Ovary (tissue), 7 donors: ENCODE measurements at regions not wholly inside any gene's neighbourhood (a gene's known extent, or its start where the extent isn't known, plus 50 kb on each side); places are given as distances from the start of the nearest gene placed in this dataset.

ENCODE experiments used
- DNase-seq, 5 donors: peaks; one replicate each; pipeline ENCODE4 v3.0.0-alpha.2; 2019 to 2020
- H3K27ac ChIP-seq, 2 donors: fragments of 200-600 bp; one replicate each; pipeline versions ENCODE4 v1.5.1 to v1.8.0; 2019 to 2022
- H3K27me3 ChIP-seq: fragments of 200-600 bp; one replicate; pipeline ENCODE4 v1.8.0; 2022
- H3K36me3 ChIP-seq: fragments of 200-600 bp; sonication (generic); one replicate; pipeline ENCODE4 v1.5.1; 2019
- H3K4me1 ChIP-seq: one replicate; pipeline ENCODE4 v1.8.1; 2013; ENCODE audit warnings: mild to moderate bottlenecking, moderate library complexity; ENCODE audit not compliant: insufficient read depth
- H3K4me3 ChIP-seq: fragments of 200-600 bp; sonication (generic); one replicate; pipeline ENCODE4 v1.5.1; 2017
- H3K9me3 ChIP-seq, 2 donors: fragments of 200-600 bp in 1 of 2; sonication (generic) in 1 of 2; one replicate each; pipeline versions ENCODE4 v1.5.1 to v1.8.1; 2013 to 2019; ENCODE audit warnings: mild to moderate bottlenecking in 1 of 2, moderate library complexity in 1 of 2
- EP300 ChIP-seq: sonication (generic); formaldehyde crosslinking; IDR thresholded peaks from one replicate; pipeline ENCODE4 v1.6.1; 2017; ENCODE audit warnings: antibody characterized with exemption
- POLR2A ChIP-seq: fragments of 450-650 bp; IDR thresholded peaks from one replicate; pipeline ENCODE4 v1.6.1; 2017; ENCODE audit warnings: antibody characterized with exemption, mild to moderate bottlenecking, moderate library complexity
- WGBS, 3 donors: extraction: QIAGEN DNeasy Blood & Tissue Kit in 1 of 3; methylation state at CpG; one replicate each; pipeline versions ENCODE4 v1.1.5 to v1.1.7; 2013 to 2017; 5-methylcytosine and 5-hydroxymethylcytosine counted together
- intact Hi-C, 4 donors: fragments of 100-400 bp; cut with DNase I; formaldehyde crosslinking; loops; one replicate each; pipeline versions ENCODE4 v1.11.0 to v1.15.1; 2022 to 2023
- TF ChIP-seq, protein P1 (sequence below), 3 donors: fragments of 450-650 bp in 2 of 3; fragments of 200-600 bp in 1 of 3; IDR thresholded peaks; one replicate each; pipeline versions ENCODE4 v1.5.1 to v1.8.0; 2016 to 2022; ENCODE audit warnings: antibody characterized with exemption in 3 of 3, mild to moderate bottlenecking in 1 of 3
- donor health status: DM: no; HTN: no; CAD: no; lungs with moderate emphysema.
- donor health status: DM: no; HTN: no; CAD: no.
- donor health status: Bipolar disorder and iron deficiency.
- donor health status: DM: no; HTN: no; CAD: no.
- donor health status: DM: yes; HTN: yes; CAD: no.

DNA sequence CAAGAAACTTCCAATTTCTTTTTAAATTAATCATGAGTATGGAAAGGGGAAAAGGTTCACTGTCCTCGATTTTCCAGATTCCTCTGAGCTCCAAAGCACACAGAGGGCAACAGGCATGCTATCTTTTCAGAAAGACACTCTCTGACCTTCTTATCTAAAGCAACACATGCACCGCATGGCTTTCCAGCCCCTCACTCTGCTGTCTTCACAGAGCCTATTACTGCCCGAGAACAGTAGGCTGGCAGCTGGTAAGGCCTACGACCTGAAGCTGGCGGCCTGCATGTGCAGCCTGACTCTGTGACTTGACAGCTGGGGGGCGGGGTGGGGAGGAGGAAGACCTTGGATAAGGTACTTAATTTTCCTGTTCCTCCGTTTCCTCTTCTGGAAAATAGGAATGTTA is 86.3 kb downstream of the ELOVL4 start:
- WGBS, 3 donors: 64 to 80% (median 66%) methylated on average over 6 to 7 of the region's 7 CpGs
- no peaks in the 10 kb centered on the region for H3K9me3 ChIP-seq
- no peaks in the 10 kb centered on the region for H3K4me1 ChIP-seq
- no peak for DNase-seq
- no peak for TF ChIP-seq EP300
- TF ChIP-seq, protein P1, sequence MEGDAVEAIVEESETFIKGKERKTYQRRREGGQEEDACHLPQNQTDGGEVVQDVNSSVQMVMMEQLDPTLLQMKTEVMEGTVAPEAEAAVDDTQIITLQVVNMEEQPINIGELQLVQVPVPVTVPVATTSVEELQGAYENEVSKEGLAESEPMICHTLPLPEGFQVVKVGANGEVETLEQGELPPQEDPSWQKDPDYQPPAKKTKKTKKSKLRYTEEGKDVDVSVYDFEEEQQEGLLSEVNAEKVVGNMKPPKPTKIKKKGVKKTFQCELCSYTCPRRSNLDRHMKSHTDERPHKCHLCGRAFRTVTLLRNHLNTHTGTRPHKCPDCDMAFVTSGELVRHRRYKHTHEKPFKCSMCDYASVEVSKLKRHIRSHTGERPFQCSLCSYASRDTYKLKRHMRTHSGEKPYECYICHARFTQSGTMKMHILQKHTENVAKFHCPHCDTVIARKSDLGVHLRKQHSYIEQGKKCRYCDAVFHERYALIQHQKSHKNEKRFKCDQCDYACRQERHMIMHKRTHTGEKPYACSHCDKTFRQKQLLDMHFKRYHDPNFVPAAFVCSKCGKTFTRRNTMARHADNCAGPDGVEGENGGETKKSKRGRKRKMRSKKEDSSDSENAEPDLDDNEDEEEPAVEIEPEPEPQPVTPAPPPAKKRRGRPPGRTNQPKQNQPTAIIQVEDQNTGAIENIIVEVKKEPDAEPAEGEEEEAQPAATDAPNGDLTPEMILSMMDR (IDR thresholded peaks at IDR 0.05): no peak
- TF ChIP-seq POLR2A: no peak
- no peak overlapping the region for H3K27ac ChIP-seq
- H3K4me3 ChIP-seq: no peak overlapping the region
- H3K36me3 ChIP-seq: no peaks in the 10 kb centered on the region
- intact Hi-C loops: no loop called here
- H3K27me3 ChIP-seq: no peaks in the 10 kb centered on the region

DNA sequence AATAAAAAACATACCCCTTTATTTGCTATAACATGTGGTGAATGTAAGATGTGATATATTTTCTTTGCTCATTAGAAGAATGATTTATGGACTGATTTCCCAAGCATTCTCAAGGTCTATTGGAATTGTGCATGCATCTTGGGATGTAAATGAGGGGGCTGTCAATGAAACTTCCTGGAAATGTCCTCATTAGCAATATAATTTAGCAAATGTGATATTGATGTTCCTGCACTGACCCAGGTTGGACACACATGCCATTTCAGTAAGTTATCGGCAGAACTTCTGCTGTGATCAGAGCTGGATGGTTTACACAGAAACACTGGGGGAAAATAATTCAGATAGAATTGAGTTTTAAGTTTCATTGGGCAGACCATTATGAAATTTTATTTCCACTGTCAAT is 99.9 kb downstream of the ELOVL4 start:
- intact Hi-C loops: no loop called here
- 12 to 41% (median 15%) methylated on average over 1 of the region's 1 CpG for WGBS, 3 donors

DNA sequence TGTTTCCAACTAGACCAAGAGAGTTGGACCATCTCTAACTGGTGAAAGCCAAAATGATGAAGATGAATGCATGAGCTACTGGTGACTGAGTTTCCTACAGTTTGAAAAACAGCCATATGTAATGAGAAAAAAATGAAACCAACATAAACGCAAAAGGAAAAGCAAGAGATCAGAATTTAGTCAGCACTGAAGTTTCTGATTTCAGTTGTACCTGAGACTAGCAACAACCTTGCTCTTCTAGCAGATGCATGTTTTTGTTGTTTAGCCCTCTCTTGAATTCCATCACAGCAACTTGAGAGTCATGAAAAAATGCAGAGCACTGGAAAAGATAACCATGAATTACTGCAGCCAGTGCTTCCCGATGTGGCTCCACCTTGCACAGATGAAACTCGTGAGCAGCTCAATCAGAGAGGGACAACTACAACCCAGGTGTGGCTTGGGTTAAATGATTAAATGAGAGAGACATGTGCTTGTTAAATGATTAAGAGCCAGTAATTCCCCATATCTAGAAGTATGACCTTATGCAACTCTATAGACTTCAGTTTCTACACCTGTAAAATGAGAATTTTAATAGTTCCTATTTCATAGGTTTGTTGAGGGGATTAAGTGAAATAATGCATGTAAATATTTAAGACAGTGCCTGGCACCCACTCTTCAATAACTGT is 104.8 kb downstream of the ELOVL4 start:
- WGBS, 3 donors: 74 to 78% (median 77%) methylated on average over 3 of the region's 3 CpGs

More for the DNA sequence above, 99.9 kb downstream of the ELOVL4 start:
- Histone ChIP-seq H3K27ac (no peak overlapping the region), H3K9me3 (no peaks in the 10 kb centered on the region), H3K27me3 (no peaks in the 10 kb centered on the region), H3K4me1 (no peaks in the 10 kb centered on the region), H3K36me3 (no peaks in the 10 kb centered on the region), H3K4me3 (no peak overlapping the region)
- TF ChIP-seq POLR2A (no peak), EP300 (no peak)
- TF ChIP-seq, protein P1 (IDR thresholded peaks at IDR 0.05): no peak
- DNase-seq: no peak

DNA sequence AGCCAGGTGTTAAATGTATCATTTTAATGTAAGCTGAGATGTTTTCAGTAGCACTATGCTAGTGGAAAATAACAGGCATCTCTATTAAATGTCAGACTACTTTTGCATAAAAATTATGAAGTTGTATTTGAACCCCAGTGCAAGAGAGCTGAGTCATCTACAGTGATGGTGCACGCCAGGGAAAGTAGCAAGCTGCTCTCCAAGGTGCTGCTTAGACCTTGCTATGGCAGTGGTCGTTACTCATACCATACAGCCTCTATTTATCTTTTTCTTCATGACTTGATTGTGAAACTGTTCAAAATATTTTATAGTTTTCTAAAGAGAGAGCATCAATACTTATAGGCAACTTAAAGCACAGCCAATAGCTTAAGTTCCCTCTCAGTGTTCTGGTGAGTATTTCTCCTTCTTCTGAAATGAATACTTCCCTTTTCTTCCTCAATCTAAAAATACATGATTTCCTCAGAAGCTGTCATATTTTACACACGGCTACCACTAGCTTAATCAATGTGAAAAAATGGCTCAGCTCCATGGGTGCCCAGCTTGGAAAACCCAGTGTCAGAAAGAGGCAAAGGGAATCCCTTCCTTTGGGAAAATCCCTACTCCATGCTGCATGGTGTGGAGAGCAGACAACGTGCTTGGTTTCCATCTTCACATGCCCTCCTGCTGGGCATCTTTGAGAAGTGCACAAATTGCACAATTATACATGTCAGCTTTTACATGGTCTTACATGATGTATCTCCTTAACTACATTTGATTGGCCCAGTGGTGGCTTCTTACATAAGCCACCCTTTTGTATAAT is 105.6 kb downstream of the ELOVL4 start:
- Histone ChIP-seq H3K4me3 (no peak overlapping the region), H3K9me3 (no peaks in the 10 kb centered on the region), H3K27me3 (no peaks in the 10 kb centered on the region), H3K36me3 (no peaks in the 10 kb centered on the region), H3K4me1 (no peaks in the 10 kb centered on the region), H3K27ac (no peak overlapping the region)
- DNase-seq: no peak
- intact Hi-C loops: no loop called here
- TF ChIP-seq, protein P1 (IDR thresholded peaks at IDR 0.05): no peak
- TF ChIP-seq POLR2A (no peak), EP300 (no peak)
- WGBS, 3 donors: 66 to 79% (median 72%) methylated on average over 4 of the region's 4 CpGs

More for the DNA sequence above, 104.8 kb downstream of the ELOVL4 start:
- intact Hi-C loops: no loop called here
- no peaks in the 10 kb centered on the region for H3K36me3 ChIP-seq
- TF ChIP-seq EP300 (no peak), POLR2A (no peak)
- H3K27me3 ChIP-seq: no peaks in the 10 kb centered on the region
- H3K9me3 ChIP-seq: no peaks in the 10 kb centered on the region
- H3K27ac ChIP-seq: no peak overlapping the region
- no peaks in the 10 kb centered on the region for H3K4me1 ChIP-seq
- no peak overlapping the region for H3K4me3 ChIP-seq
- DNase-seq: no peak

DNA sequence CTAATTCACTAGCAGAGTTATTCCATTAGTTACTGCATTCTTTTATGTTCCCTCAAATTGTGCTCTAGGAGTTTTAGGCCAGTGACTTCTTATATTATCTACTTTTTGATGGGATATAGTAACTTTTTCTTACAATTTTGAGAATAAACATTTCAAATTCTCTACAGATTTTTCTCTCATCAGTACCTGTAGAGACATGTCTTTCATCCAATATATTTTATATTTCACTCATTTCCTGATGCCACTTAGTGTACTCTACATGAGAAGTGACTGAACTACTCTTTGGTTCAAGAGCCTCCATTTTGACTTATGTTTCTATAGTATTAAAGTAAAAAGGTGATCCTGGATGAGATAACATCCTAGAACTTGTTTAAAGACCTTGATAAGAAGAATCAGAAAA is 108.5 kb downstream of the ELOVL4 start:
- Histone ChIP-seq H3K27ac (no peak overlapping the region), H3K36me3 (no peaks in the 10 kb centered on the region), H3K4me3 (no peak overlapping the region), H3K4me1 (no peaks in the 10 kb centered on the region), H3K27me3 (no peaks in the 10 kb centered on the region), H3K9me3 (no peaks in the 10 kb centered on the region)
- no peak for DNase-seq
- intact Hi-C loops: no loop called here
- TF ChIP-seq, protein P1 (IDR thresholded peaks at IDR 0.05): no peak
- no peak for TF ChIP-seq EP300
- no peak for TF ChIP-seq POLR2A
